NCI-H1092 (cell line): ENCODE measurements at regions not wholly inside any gene's neighbourhood (a gene's known extent, or its start where the extent isn't known, plus 50 kb on each side); places are given as distances from the start of the nearest gene placed in this dataset.

Source experiments
- DNase-seq: peaks from one replicate; lab custom pipeline; 2025; lab: John Stamatoyannopoulos, UW

DNA sequence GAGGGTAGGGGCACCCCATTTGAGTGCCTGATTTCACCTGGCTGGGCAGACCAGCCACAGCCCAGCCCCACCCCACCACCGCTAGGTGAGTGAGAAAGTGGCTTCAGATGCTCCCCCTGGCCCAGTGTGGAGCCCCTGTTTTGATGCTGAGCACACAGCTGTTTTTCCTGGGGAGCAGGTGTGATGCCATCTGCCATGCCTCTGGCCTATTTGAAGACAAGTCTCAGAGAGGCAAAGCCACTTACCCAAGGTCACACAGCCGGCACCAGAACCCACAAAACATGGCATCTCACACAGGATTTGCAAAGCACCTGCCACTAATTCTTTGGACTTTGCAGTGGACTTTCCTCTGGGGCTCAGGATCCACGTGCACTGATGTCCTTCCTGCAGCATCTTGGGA is 131.3 kb downstream of the INHBB start:
- no peak for DNase-seq

DNA sequence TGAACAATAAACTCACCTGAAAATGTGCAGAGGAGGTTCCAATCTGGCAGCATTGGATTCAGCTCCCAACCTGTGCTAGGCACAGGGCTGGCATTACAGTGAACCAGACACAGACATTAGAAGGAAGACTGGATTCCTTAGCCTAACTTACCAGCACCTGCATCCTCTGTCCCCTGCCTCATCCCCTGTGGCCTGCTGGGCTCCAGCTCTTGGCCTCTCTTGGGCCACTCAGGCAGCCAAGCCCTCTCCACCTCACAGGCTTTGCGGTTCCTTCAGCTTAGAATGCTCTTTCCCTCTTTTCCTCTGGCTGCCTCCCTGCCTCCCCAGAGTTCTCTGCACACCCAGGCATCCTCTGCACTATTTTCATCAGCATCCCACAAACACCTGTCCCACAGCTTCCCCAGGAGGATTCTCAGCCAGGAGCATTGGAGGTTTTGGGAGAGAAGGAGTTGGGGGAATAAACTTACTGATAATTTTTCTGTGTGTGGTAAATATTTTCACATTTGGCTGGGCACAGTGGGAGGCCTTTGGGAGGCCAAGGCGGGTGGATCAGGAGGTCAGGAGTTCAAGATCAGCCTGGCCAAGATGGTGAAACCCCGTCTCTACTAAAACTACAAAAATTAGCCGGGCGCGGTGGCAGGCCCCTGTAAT is 132.0 kb downstream of the INHBB start:
- no peak for DNase-seq

DNA sequence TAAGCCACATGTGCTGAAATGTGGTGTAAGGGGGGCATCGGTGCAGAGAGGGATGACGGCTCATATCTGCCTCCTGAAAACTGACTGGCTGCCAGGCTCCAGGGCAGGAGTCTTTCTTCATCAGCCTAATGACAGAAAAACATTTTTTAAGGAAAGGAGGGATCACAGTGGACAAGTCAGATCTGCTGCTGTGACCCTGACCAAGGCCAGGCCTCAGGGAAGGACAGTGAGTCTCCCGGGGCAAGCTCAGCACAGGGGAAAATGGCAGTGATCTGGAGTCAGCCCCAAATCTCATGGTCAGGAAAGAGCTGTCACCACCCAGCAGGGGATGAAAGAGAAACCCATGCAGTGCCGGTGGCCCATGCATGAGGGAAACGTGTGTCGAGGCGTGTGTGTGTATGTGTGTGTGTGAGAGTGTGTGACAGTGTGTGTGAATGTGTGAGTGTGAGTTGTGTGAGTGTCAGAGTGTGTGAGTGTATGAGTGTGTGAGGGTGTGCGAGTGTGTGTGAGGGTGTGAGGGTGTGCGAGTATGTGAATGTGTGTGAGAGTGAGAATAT is 134.5 kb downstream of the INHBB start:
- no peak for DNase-seq

DNA sequence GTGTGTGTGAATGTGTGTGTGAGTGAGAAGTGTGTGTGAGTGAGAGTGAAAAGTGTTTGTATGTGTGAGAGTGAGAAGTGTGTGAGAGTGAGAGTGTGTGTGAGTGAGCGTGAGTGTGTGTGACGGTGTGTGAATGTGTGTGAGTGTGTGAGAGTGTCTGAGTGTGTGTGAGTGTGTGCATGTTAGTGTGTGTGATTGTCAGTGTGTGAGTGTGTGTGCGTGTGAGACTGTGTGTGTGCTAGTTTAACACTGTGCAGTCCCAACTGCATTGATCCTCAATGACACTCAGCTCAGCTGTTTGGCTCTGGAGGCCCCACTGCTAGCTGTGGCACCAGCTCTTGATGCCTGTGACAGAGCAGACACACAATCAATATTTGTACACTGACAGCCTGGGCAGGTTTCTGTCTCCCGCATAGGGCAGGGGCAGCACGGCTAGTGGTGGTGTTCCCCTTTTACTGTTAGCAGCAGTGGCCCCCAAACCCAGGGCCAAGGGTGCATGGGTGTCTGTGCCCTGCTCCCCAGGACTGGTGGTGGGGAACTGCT is 135.0 kb downstream of the INHBB start:
- DNase-seq, result no peak

DNA sequence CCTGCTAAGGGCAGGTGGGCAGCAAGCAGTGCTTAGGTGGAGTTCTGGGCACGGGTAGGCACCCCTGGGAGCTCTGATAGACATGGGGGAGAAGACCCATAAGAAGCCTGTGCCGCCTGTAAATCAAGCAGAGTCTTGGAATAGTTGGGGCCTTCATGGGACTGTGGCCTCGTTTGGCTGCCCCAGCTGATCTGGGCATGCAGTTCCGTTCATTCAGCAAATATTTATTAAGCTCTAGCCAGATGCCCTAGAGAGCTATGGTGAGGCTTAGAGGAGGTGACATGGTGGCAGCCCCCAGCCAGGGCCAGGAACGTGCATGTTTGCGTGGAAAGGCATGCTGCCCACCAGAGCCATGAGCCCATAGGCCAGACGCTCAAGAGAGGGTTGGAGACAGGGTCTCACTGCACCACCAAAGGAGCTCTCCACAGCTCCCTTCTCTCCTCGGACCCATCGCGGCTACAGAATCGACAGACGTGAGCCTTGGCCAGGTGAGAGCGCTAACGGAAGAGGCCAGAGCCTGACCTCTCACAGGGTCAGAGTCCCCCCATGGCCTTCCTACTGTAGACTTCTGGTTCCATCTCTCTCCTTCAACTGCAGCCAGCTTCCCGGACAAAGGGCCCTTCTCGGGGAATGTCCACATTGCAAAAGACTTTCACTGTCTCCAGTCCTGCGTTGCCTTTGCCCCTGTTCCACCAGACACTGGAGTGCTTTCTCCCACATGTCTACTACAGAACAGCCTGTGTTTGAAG is 135.7 kb downstream of the INHBB start:
- no peak for DNase-seq

DNA sequence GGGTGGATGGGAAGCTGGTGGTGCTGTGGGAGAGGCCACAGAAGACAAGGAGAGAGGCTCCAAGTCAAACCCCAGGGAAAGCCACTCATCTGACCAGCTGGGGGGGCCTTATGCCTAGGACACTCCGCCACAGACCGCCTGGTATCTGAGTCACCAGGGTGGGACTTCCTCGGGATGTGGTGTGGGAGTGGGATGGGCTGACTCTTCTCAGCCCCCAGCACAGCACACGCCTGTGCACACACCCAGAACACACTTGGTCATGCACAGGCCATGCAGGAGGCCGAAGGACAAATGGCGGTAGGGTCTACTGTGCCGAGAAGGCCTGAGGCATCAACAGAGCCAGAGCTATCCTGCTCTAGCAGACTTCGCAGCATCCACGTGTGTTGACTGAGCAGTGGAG is 136.4 kb downstream of the INHBB start:
- DNase-seq, result no peak

DNA sequence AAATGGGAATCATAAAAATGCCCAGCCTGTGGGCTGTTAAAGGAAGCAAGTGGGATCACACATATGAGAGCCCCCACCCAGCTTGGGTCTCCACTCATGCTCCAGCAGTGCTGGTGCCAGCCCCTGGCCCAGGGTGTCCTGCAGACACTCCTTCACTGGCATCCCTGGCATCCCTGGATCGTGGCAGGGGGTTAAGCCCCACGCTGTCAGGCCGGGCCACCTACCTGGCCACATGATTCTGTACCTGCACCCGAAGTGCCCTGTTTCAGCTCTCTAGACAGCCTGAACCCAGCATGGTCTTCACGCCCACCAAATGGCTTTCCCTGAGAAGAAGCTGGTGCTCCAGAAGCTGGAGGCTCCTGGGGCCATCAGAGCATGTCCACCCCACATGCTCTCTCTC is 137.4 kb downstream of the INHBB start:
- DNase-seq, result no peak

DNA sequence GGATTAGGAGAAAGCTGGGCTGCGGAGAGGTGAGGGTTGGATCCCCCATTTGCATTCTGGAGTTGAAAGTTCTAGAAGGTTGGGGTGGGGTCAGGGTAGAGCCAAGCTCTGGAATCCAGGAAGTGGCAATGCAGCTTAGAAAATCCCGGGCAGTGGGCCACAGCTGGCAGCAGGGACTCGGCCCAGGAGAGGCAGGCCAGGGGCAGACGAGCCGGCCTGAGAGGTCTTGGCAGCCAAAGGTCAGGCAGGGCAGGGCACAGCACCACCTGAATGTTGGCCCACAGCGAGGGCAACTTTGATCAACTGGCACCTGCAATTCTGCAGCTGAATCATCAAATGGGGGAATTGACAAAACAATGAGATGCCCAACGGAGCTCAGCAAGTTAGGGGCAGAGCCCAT is 139.2 kb downstream of the INHBB start:
- DNase-seq, result no peak

DNA sequence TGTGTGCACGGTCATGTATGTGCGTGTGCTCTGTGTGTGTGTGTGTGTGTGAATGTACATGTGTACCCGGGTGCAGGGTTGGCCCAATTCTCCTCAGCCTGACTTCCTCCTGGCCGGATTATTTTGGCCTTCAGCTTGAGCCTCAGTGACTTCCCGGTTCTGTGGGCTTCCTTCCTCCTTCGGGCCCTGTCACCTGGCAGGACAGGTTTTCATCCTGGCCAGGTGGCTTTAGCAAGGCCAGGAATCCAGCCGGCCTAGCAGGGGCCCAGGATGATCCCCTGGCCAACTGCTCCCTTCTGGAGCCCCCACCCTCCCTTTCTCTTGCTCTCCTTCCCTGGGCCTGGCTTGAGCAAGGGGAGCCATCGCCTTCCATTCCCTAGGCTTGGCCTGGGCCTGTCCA is 140.5 kb downstream of the INHBB start:
- DNase-seq, result no peak

DNA sequence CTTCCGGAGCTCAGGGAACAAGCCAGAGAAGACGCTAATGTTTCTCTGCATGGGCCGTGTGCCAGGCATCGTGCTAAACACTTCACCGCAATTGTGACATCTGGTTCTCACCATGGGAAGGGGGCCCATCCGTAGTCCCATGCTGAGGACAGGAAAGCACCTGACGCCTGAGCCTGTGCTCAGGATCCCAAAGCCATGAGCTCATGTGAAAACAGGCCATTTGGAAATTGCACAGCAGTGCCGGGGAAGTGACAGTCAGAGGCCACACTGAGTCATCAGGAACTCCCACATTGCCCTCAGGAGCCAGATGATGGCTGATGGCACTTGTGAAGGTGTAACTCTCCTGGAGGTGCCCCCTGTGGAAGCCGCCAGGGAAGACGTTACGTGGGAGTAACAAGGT is 141.0 kb downstream of the INHBB start:
- DNase-seq, result no peak

DNA sequence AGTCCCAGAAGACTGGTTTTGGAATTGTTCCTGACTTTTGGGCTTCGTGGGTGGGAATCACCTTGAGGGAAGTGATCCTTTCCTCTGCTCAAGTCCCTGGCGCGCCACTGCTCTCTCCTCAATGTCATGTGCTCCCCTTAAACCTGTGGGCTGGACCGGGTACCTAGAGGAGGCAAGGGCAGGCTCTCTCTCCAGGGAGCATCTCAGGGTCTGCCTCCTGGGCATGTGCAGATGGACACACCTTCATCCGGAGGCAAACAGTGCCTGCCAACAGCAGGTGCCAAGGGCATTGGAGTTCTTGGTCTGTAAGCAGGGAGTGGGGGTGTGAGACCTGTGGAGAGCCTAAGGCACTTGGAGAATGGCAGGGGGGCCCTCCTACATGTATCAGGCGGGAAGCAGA is 142.6 kb downstream of the INHBB start:
- no peak for DNase-seq

DNA sequence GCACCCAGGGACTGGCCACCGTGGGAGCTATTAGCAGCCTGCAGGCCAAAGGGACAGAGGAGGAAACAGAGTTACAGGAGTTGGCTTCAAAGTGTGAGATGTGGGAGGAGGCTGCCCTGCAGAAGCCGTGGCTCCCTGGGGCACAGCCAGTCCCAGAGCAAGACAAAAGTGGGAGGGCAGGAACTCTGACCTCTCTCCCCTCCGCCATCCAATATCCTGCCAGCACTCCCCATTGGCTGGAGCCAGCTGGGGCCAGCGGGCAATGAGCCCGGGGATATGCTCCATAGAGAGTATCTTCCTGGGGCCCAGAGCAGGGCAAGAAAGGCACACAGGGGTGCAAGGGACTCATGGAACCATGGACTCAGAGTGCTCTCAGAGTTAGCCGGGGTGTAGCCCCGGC is 143.1 kb downstream of the INHBB start:
- DNase-seq, result no peak

DNA sequence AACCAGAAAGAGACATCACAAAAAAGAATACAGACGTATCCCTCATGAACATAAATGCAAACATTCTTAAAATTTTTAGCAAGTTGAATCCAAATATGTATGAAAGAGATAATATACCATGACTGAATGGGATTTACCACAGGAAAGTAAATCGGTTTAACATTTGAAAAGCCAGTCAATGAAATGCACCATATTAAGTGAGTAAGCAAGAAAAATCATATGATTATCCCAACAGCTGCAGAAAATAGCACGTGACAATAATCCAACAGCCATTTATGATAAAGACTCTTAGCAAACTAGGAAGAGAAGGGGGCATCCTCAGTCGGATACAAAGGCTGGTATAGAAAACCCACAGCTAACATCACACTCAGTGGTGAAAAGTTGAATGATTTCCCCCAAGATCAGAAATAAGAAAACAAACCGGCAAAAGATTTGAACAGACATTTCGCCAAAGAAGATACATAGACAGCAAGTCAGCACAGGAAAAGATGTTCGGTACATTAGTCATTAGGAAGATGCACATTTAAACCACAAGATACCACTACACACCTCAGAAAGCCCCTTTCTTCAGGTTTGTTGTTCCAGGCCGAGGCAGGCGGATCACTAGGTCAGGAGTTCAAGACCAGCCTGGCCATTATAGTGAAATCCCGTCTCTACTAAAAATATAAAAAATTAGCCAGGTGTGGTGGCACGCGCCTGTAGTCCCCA is 144.3 kb downstream of the INHBB start:
- DNase-seq, result no peak

DNA sequence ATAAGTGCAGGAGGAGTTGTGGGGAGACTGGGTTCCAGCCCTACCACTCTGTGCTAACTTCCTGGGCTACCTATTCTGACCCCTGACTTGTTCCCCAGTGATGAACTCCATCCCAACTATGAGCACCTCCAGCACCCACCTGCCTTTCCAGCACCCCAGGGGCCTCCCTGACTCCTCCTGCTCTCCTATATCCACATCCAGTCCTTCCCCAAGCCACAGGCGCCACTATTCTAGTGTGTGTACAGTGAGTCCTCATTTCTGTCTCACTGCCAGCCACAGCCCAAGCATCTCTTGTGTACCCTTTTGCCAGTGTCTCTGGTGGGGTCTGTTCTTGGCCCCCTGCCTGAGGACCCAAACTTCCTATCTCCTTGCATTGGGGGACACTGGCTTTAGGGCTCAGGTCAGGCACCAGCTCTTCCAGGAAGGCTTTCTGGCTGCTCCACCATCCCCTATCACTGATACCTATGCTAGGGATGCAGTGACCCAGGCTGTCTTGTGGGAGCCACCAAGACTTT is 145.2 kb downstream of the INHBB start:
- DNase-seq, result no peak

DNA sequence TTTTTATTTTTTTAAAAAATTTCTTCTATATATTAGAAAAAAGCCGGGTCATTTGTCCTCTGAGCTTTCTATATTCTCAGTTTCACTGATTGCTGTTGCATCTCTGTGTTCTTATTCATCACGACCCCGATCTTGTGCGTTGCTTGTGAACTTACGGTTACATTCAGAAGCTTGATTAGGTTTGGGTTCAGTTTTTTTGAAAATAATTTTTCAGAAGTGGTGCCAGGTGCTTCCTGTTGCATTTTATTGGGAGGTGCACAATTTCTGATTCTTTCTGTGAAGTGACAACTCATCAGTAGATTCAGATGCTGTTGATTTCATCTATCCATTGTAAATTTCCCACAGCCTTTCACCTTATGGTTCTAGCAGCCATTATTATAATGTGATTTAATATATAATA is 147.3 kb downstream of the INHBB start:
- DNase-seq, result no peak

DNA sequence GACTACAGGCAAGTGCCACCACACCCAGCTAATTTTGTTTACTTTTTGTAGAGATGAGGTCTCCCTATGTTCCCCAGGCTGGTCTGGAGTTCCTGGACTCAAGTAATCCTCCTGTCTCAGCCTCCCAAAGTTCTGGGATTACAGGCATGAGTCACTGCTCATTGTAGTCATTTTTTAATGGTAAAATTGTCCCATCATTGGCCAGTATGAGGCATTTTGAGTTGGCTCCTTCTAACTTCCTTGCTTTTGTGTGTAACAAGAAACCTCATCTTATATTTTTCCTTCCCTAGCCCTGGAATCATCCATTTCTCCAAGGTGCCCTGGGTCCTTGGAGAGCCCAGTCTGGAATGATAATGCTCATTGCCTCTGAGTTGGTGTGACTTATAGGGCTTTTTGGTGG is 148.5 kb downstream of the INHBB start:
- DNase-seq, result no peak

DNA sequence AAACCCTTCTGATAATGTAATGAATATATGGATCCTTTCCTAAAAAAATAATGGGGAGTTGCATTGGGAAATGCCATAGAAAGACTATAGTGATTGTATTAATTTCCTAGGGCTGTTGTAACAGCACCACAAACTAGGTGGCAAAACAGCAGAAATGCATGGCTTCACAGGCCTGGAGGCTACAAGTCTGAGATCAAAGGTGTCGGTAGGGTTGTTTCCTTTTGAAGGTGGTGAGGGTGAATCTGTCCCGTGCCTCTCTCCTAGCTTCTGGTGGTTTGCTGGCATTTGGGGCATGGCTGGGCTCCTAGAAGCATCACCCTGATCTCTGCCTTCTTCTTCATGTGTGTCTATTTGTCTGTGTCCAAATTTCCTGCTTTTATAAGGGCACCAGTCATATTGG is 149.7 kb downstream of the INHBB start:
- no peak for DNase-seq

DNA sequence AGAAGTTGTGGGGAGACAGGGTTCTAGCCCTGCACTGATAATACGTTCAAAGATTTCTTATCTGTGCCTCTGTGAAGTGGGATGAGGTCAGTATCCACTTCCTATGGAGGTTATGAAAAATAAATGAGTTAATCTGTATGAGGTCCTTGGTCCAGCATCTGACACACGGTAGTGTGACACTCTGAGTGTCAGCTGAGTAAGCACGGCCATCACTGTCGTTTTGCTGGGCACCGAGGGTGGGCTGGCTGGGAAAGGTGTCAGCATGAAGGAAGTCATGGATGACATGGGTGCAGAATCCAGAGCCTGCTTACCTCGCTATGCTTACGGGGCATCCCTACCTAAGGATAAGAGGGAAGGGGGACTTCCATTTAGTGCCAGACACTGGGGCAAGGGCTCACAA is 150.3 kb downstream of the INHBB start:
- DNase-seq, result no peak

DNA sequence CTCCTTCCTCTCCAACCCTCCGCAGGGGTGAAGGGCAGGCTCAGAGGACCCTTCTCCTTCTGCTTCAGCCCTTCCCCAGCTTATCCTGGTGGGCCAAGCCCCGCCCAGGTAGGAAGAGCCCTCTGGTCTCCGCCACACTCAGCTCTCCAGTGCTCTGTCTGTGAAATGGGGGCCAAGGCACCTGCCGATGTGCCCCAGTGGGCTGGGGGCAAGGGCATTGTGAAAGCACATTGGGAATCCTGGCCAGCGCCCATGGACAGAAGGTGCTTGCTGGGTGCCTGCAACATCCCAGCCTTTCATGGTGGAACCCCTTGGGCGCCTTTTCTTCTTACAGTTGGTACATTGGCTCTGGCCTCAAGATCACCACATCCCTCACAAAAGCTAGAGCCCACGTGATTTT is 150.8 kb downstream of the INHBB start:
- DNase-seq, result no peak

DNA sequence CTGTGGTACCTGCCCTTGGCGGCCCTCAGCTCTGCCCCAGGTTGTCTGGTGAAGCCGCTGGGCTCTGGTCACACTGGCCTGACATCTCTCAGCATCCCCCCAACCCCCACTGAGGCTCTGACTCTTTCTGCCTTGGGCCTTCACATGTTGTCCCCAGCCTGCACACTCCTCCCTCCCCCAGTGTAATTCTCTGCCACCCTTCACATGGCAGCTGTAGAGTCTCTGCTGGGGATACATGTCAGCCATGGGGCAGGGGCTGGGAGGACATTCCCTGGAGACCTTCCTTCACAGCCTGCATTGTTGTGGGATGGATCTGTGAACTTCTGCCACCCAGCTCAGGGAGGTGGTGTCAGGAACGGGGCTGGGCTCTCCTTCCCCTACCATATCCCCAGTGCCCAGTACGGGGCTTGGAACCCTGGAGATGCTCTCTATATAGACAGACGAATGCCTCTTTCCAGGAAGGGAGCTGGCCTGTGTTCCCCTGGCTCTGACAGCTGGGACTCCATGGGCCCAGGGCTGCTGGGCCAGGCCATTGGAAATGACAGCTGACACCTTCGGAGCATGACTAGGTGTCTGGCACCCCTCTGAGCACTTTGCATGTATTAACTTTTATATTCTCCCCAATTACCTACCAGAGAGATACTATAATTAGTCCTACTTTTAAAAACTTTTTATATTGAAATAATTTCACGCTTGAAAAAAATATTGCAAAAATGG is 151.5 kb downstream of the INHBB start:
- no peak for DNase-seq

DNA sequence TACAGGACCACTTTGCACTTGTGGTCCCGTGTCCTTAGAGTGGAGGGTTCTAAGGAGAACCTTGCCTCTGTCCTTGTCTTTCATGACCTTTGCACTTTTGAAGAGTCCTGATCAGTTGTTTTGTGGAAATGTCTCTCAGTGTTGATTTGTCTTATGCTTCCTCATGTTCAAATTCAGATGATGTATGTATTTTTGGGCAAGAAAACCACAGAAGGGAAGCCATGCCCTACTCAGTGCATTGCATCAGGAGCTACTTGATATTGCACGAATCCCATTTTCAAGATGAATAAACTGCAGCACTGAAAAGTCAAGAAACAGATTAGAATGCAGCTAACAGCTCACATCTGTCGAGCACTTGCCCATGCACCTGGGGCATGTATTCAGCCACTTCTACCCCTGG is 152.2 kb downstream of the INHBB start:
- DNase-seq, result no peak
